Activated naive CD8-positive, alpha-beta T cell (primary cell): ENCODE measurements at regions not wholly inside any gene's neighbourhood (a gene's known extent, or its start where the extent isn't known, plus 50 kb on each side); places are given as distances from the start of the nearest gene placed in this dataset.
A peak's percentile ranks its signal among the peaks of the same experiment; 100 is the strongest.

Experiments used
- H3K27ac Mint-ChIP-seq: one replicate; pipeline ENCODE4 v1.8.0; 2021; ENCODE audit warnings: mixed read lengths
- H3K27me3 Mint-ChIP-seq: one replicate; pipeline ENCODE4 v1.8.0; 2021; ENCODE audit warnings: mixed read lengths
- H3K36me3 Mint-ChIP-seq: one replicate; pipeline ENCODE4 v1.8.0; 2021; ENCODE audit warnings: mixed read lengths
- H3K4me1 Mint-ChIP-seq: one replicate; pipeline ENCODE4 v1.8.0; 2021; ENCODE audit warnings: low read depth, mixed read lengths
- H3K4me3 Mint-ChIP-seq: one replicate; pipeline ENCODE4 v1.8.0; 2021; ENCODE audit warnings: mild to moderate bottlenecking, mixed read lengths
- H3K9me3 Mint-ChIP-seq: one replicate; pipeline ENCODE4 v1.8.0; 2021; ENCODE audit warnings: low read depth, mixed read lengths

GRCh38 chr9:91156451-91157234 is 205.1 kb downstream of the AUH start:
- Mint-ChIP-seq H3K27me3 (no peaks in the 10 kb centered on the region), H3K27ac (peak overlapping the region; percentile 75), H3K36me3 (no peaks in the 10 kb centered on the region), H3K4me1 (peaks cover 24% of the 10 kb centered on the region), H3K9me3 (no peaks in the 10 kb centered on the region), H3K4me3 (no peak overlapping the region)

GRCh38 chr9:91157883-91158282 is 203.8 kb downstream of the AUH start:
- H3K36me3 Mint-ChIP-seq = no peaks in the 10 kb centered on the region
- H3K4me1 Mint-ChIP-seq = peaks cover 24% of the 10 kb centered on the region
- H3K27ac Mint-ChIP-seq = no peak overlapping the region
- H3K27me3 Mint-ChIP-seq = no peaks in the 10 kb centered on the region
- no peak overlapping the region for H3K4me3 Mint-ChIP-seq
- H3K9me3 Mint-ChIP-seq = no peaks in the 10 kb centered on the region

- peaks cover 25% of the 10 kb centered on the region for H3K4me1 Mint-ChIP-seq
- no peaks in the 10 kb centered on the region for H3K9me3 Mint-ChIP-seq
- no peaks in the 10 kb centered on the region for H3K27me3 Mint-ChIP-seq
- H3K27ac Mint-ChIP-seq = no peak overlapping the region
- H3K36me3 Mint-ChIP-seq = no peaks in the 10 kb centered on the region
- no peak overlapping the region for H3K4me3 Mint-ChIP-seq
These were observed 203.4 kb downstream of the AUH start for GRCh38 chr9:91158286-91158685.

GRCh38 chr9:91158946-91159345 is 202.8 kb downstream of the AUH start:
- Mint-ChIP-seq H3K36me3 (no peaks in the 10 kb centered on the region), H3K27ac (no peak overlapping the region), H3K4me3 (no peak overlapping the region), H3K4me1 (peaks cover 30% of the 10 kb centered on the region), H3K9me3 (no peaks in the 10 kb centered on the region), H3K27me3 (no peaks in the 10 kb centered on the region)

DNA sequence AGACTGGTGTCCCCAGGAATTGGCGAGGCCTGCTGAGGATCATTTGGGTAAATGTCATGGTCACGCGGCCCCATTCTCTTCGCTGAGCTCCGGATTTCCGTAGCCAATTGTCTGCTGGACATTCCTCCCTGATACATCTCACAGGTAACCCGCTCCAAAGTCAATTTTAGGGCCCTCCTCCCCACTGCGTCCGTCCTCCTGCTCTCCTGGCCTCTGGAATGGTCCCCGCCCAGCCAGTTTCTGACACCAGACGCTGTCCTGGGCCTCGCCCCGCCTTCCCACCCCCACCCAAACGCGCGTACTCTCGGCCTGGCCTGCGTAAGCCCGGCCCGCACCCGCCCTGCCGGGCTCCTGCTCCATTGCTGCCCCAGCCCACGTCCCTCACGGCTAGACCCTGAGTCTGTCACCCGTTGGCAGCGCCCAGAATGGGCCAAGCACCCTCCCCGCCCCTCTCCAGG is 202.0 kb downstream of the AUH start:
- Mint-ChIP-seq H3K4me1 (peaks cover 38% of the 10 kb centered on the region), H3K27ac (no peak overlapping the region), H3K27me3 (no peaks in the 10 kb centered on the region), H3K4me3 (no peak overlapping the region), H3K9me3 (no peaks in the 10 kb centered on the region), H3K36me3 (no peaks in the 10 kb centered on the region)

DNA sequence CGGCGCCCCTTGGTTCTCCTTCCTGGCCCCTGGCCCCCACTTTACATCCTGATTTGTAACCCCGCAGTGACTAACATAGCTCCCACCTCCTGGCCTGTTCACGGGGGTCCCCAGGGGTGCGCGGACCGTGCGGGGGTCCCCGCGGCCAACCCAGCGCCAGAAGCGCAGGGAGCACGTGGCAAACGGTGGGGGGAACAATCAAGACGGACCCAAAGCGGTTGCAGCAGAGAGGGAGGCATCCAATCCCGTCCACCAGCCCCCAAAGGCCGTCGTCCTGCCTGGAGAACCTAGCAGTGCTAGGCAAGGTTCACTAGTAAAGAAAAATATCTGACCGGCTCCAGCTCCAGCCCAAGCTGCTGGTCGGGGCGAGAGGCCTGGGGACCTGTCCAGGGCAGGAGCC is 201.5 kb downstream of the AUH start:
- no peak overlapping the region for H3K27ac Mint-ChIP-seq
- H3K9me3 Mint-ChIP-seq = no peaks in the 10 kb centered on the region

DNA sequence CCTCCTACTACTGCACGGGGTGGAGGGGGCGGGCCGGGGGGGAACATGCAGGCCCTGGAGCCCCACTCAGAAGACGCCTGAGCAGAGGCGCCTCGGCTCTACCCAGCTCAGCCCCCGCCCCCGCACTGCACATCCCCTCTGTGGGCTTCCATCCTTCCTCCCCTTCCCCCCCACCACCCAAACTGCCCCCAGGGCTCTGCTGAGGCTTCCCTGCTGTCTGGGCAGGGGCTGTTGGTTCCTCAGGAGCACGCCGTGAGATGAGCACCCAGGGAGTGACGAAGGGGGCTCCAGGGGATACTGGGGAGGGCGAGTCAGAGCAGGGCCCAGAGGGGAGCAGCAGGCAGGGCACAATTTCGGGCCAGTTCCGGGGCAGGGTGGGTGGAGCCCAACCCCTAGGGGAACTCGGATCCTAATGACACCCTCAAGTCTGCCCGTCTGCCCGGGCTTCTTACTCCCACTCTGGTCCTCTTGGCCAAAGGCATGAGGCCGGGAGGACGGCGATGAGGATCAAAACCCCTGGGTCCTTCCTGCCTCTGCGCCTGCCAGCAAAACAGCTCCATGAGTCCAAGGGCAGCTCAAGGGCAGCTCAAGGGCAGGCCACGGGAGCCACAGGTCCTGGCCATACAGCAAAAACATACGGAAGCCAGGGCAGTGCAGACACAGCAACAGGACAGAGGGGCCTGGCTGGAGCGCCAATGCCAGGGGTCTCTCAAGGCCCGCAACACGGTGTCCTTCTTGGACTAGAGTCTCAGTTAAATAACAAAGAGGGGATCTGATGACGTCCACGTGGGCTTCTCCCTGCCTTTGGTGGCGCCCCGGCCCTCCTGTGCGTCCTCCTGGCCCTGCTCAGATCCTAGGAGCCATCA is 200.9 kb downstream of the AUH start:
- Mint-ChIP-seq H3K36me3 (no peaks in the 10 kb centered on the region), H3K4me3 (no peak overlapping the region), H3K27me3 (no peaks in the 10 kb centered on the region), H3K4me1 (peaks cover 45% of the 10 kb centered on the region), H3K27ac (peak overlapping the region; percentile 90), H3K9me3 (no peaks in the 10 kb centered on the region)

More for the DNA sequence above, 201.5 kb downstream of the AUH start:
- no peaks in the 10 kb centered on the region for H3K27me3 Mint-ChIP-seq
- peaks cover 43% of the 10 kb centered on the region for H3K4me1 Mint-ChIP-seq
- no peaks in the 10 kb centered on the region for H3K36me3 Mint-ChIP-seq
- no peak overlapping the region for H3K4me3 Mint-ChIP-seq

DNA sequence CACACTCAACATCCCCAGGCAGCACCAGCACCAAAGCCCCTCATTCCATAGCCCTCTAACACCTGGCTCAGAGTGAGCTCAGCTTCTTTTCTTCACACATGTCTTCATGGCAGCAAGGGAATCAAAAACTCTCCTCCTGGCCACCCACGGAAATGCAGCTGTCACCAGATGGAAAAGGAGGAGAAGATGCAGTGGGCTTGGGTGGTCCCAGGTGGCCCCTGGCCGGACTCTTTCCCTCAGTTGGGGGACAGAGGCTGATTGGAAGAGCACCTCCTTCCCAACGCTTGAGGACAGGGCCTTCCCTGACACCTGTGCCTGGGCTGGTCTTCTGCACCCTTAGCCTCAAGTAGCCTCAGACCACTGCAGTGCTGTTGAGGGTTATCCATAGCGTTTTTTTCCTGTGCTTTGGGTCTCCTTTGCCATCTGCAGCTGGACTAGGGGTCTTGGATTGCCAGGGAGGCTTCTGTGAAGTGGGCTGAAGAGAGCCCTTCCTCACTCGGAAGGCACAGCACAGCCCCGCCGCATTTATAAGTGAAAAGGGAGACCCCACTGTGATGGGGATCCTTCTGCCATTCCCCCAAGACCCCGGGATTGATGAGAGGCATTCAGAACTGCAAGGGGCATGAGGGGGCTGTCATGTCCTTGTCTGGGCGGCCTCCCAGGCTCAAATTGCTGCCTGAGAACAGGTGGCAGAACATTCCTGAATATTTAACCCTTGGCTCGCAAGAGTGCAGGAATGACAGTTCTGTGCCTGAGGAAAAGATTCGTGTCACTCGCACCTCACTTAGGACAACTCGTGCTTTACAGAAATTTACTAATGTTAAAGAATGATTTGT is 200.0 kb downstream of the AUH start:
- no peak overlapping the region for H3K4me3 Mint-ChIP-seq
- H3K9me3 Mint-ChIP-seq = no peaks in the 10 kb centered on the region
- peak overlapping the region; percentile 90 for H3K27ac Mint-ChIP-seq
- no peaks in the 10 kb centered on the region for H3K27me3 Mint-ChIP-seq
- no peaks in the 10 kb centered on the region for H3K36me3 Mint-ChIP-seq
- peaks cover 40% of the 10 kb centered on the region for H3K4me1 Mint-ChIP-seq

- peaks cover 40% of the 10 kb centered on the region for H3K4me1 Mint-ChIP-seq
These were observed 199.4 kb downstream of the AUH start for GRCh38 chr9:91162311-91162710.

GRCh38 chr9:91162784-91163443 is 198.8 kb downstream of the AUH start:
- no peaks in the 10 kb centered on the region for H3K36me3 Mint-ChIP-seq
- no peaks in the 10 kb centered on the region for H3K27me3 Mint-ChIP-seq
- peaks cover 40% of the 10 kb centered on the region for H3K4me1 Mint-ChIP-seq
- H3K9me3 Mint-ChIP-seq = no peaks in the 10 kb centered on the region
- H3K4me3 Mint-ChIP-seq = peak overlapping the region; percentile 49
- H3K27ac Mint-ChIP-seq = peak overlapping the region; percentile 90

More at GRCh38 chr9:91162311-91162710, 199.4 kb downstream of the AUH start:
- H3K27me3 Mint-ChIP-seq = no peaks in the 10 kb centered on the region
- H3K36me3 Mint-ChIP-seq = no peaks in the 10 kb centered on the region
- H3K9me3 Mint-ChIP-seq = no peaks in the 10 kb centered on the region
- peak overlapping the region; percentile 90 for H3K27ac Mint-ChIP-seq
- peak overlapping the region; percentile 49 for H3K4me3 Mint-ChIP-seq

GRCh38 chr9:91163444-91163772 is 198.3 kb downstream of the AUH start:
- no peaks in the 10 kb centered on the region for H3K9me3 Mint-ChIP-seq
- H3K27ac Mint-ChIP-seq = peak overlapping the region; percentile 90
- peaks cover 40% of the 10 kb centered on the region for H3K4me1 Mint-ChIP-seq
- no peaks in the 10 kb centered on the region for H3K27me3 Mint-ChIP-seq
- no peaks in the 10 kb centered on the region for H3K36me3 Mint-ChIP-seq
- no peak overlapping the region for H3K4me3 Mint-ChIP-seq

DNA sequence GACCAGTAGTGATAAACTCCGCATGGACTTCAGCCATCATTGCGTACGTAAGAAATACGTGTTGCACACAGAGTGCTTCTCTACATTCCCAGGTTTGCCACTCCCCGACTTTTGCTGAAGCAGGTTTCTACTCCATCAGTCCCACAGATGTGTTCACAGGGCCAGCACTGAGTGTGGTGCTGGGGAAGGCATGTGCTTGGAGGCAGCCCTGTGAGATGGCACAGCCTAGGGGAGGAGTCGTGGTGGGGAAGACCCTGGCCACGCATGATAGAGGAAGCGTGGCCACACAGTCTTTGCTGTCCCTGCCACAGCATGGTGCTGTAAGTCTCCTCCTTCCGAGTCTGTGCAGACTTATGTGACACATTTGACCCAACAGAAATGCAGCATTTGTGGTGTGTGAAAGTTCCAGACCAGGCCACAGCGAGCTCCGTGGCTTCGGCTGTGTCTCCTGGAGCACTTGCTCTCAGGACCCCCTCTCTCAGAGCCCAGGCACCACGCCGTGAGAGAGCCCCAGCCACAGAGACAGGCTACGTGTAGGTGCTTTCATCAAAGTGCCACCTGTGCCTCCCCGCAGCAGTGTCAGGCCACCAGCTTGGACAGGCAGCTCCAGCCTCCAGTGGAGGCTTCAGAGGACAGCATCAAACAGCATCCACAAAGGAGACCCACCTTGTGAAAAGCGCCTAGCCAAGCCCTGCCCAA is 197.8 kb downstream of the AUH start:
- peaks cover 40% of the 10 kb centered on the region for H3K4me1 Mint-ChIP-seq
- H3K27ac Mint-ChIP-seq = peak overlapping the region; percentile 90
- H3K4me3 Mint-ChIP-seq = peak overlapping the region; percentile 59
- no peaks in the 10 kb centered on the region for H3K9me3 Mint-ChIP-seq
- H3K36me3 Mint-ChIP-seq = no peaks in the 10 kb centered on the region
- no peaks in the 10 kb centered on the region for H3K27me3 Mint-ChIP-seq
